Psoas muscle (tissue), 7 donors: ENCODE measurements at regions not wholly inside any gene's neighbourhood (a gene's known extent, or its start where the extent isn't known, plus 50 kb on each side); places are given as distances from the start of the nearest gene placed in this dataset.

ENCODE experiments used
- ATAC-seq, 4 donors: fragments of 200-7000 bp; cut with Tn5 transposase; one replicate each; pipeline ENCODE4 v1.9.1; 2020; ENCODE audit warnings: moderate library complexity in 3 of 4, mild to moderate bottlenecking in 2 of 4
- DNase-seq, 2 donors: peaks; one replicate each; pipeline ENCODE4 v3.0.0-alpha.2; 2020
- H3K27ac ChIP-seq: fragments of 200-600 bp; one replicate; pipeline ENCODE4 v1.8.0; 2022
- H3K27me3 ChIP-seq, 3 donors: fragments of 200-600 bp in 1 of 3; one replicate each; pipeline versions ENCODE4 v1.6.1 to v1.8.0; 2013 to 2022; ENCODE audit warnings: low read length in 2 of 3, mild to moderate bottlenecking in 2 of 3, moderate library complexity in 1 of 3; ENCODE audit not compliant: insufficient read depth in 3 of 3
- H3K36me3 ChIP-seq, 2 donors: fragments of 200-600 bp in 1 of 2; one replicate each; pipeline versions ENCODE4 v1.6.1 to v1.8.0; 2013 to 2022; ENCODE audit warnings: low read depth in 1 of 2, mild to moderate bottlenecking in 1 of 2, moderate library complexity in 1 of 2; ENCODE audit not compliant: insufficient read depth in 1 of 2
- H3K4me1 ChIP-seq: fragments of 200-600 bp; one replicate; pipeline ENCODE4 v1.8.0; 2022
- H3K4me3 ChIP-seq: fragments of 200-600 bp; one replicate; pipeline ENCODE4 v1.8.0; 2022; ENCODE audit warnings: mild to moderate bottlenecking
- H3K9me3 ChIP-seq: fragments of 200-600 bp; one replicate; pipeline ENCODE4 v1.8.0; 2022
- WGBS, 3 donors: extraction: QIAGEN DNeasy Blood & Tissue Kit; methylation state at CpG; one replicate each; pipeline versions ENCODE4 v1.1.6 to v1.1.7; 2013; 5-methylcytosine and 5-hydroxymethylcytosine counted together
- intact Hi-C, 2 donors: fragments of 100-400 bp; cut with DNase I; formaldehyde crosslinking; loops; one replicate each; pipeline versions ENCODE4 v1.11.0 to v1.14.2; 2022
- TF ChIP-seq, protein P1 (sequence below): fragments of 200-600 bp; IDR thresholded peaks from one replicate; pipeline ENCODE4 v1.8.0; 2022; ENCODE audit warnings: antibody characterized with exemption
- donor health status: healthy with polysubstance abuse.
- donor health status: DM: no; HTN: no; CAD: no; lungs with moderate emphysema.
- donor health status: Bipolar disorder and iron deficiency.
- donor health status: healthy.
- donor health status: DM: yes; HTN: yes; CAD: no.
- donor health status: DM: no; HTN: no; CAD: no.
- donor health status: DM: yes; HTN: yes; CAD: no.

DNA sequence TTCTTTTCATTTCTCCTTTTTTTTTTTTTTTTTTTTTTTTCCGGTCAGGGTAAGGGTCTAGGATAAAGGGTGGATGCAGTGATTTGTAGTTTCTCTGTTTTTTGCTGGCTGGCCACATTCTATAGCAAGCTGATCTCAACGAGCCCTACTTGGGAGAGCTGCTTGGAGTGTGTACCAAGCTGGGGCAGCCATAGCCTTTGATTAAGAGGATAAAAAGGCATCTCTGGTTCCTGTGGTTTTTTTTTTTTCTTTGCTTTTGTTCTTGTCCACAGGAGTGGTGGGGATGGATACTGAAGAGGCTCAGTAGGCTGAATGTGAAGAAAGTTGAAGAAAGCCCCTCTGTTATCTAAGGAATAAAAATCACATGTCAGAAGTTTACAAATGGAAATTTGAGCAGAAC, 955.3 kb upstream of the WWC1 start:
- WGBS, 3 donors = 74 to 86% (median 83%) methylated on average over 2 of the region's 2 CpGs
- Histone ChIP-seq H3K27ac (no peak overlapping the region), H3K27me3 (no peaks in the 10 kb centered on the region), H3K36me3 (no peaks in the 10 kb centered on the region), H3K4me1 (no peaks in the 10 kb centered on the region), H3K4me3 (no peak overlapping the region), H3K9me3 (no peaks in the 10 kb centered on the region)
- intact Hi-C loops = no loop called here
- TF ChIP-seq, protein P1, sequence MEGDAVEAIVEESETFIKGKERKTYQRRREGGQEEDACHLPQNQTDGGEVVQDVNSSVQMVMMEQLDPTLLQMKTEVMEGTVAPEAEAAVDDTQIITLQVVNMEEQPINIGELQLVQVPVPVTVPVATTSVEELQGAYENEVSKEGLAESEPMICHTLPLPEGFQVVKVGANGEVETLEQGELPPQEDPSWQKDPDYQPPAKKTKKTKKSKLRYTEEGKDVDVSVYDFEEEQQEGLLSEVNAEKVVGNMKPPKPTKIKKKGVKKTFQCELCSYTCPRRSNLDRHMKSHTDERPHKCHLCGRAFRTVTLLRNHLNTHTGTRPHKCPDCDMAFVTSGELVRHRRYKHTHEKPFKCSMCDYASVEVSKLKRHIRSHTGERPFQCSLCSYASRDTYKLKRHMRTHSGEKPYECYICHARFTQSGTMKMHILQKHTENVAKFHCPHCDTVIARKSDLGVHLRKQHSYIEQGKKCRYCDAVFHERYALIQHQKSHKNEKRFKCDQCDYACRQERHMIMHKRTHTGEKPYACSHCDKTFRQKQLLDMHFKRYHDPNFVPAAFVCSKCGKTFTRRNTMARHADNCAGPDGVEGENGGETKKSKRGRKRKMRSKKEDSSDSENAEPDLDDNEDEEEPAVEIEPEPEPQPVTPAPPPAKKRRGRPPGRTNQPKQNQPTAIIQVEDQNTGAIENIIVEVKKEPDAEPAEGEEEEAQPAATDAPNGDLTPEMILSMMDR = no peak
- DNase-seq (no peak), ATAC-seq (no peak)

DNA sequence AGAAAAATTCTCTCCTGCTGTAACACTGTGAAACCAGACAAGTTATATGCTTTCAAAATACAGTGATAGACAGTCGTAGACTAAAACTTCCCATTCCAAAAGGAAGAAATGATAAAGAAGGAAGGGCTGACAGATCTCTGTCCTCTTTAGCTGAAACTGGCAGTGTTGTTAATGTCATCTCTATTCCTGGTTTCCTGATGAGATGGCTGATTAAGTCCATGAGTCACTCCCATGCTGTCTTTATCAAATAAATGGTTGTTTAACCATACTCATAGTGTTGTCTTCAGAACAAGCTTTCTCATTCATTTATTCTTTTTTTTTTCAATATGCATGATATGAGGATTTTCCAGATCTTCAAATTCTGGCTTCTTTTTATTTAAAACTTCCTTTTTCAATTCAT, 952.2 kb upstream of the WWC1 start:
- WGBS, 3 donors = 57 to 78% (median 75%) methylated on average over 1 of the region's 1 CpG
- H3K4me3 ChIP-seq = no peak overlapping the region
- H3K4me1 ChIP-seq = no peaks in the 10 kb centered on the region
- DNase-seq (no peak), ATAC-seq (no peak)
- H3K9me3 ChIP-seq = no peaks in the 10 kb centered on the region
- H3K36me3 ChIP-seq = no peaks in the 10 kb centered on the region
- TF ChIP-seq, protein P1 = no peak
- no peaks in the 10 kb centered on the region for H3K27me3 ChIP-seq
- intact Hi-C loops = no loop called here
- H3K27ac ChIP-seq = no peak overlapping the region

DNA sequence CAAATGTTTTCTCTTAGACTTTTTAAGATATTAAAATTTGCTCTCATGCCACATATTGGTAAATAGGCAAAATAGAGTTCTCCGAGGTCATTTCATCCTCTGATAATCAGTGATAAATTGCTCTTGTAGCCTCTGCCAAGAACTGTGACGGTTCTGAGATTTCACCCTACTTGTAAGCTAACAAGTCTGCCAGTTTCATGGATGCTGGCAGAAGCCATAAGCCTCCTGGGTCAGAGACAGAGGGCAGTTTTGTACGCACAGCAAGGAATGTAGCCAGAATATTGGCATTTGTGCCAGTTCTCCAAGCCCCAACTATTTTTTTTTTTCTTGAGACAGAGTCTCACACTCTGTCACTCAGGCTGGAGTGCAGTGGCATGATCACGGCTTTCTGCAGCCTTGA, 945.0 kb upstream of the WWC1 start:
- WGBS, 3 donors = 24 to 34% (median 24%) methylated on average over 4 of the region's 4 CpGs
- Histone ChIP-seq H3K36me3 (no peaks in the 10 kb centered on the region), H3K27me3 (no peaks in the 10 kb centered on the region), H3K4me1 (no peaks in the 10 kb centered on the region), H3K4me3 (no peak overlapping the region), H3K9me3 (no peaks in the 10 kb centered on the region), H3K27ac (no peak overlapping the region)
- DNase-seq = no peak
- TF ChIP-seq, protein P1 = no peak
- intact Hi-C loops = no loop called here
- ATAC-seq = no peak

DNA sequence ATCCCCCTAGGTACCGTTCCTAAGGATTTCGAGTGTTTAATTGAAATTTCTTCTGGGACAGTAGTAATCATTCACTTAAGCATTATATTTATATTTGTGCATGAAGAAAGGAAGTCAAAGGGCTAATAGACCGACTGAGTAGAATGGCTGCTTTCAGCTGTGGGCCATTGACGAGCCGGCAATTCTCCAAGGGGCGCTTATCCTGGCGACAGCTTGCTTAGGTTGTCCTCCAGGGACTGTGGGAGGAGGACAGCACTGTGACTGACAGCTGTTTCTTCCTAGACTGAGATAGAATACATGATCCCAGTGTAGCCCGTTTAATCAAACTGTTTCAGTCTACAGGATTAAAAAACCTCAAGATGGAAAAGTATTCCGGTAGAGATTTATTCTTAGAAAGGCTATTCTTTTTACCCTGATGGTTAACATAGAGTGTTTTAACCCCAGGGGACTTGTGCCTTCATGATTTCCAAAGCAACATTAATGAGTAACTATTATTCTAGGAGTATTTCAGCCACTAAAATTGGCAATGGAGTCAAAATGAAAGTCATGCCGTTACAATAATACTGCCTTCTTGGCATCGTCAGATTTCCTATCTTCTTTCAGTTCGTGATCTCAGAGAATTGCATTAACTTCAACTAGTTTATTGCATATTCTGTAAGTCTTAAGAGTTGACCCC, 943.1 kb upstream of the WWC1 start:
- Histone ChIP-seq H3K9me3 (no peaks in the 10 kb centered on the region), H3K4me1 (no peaks in the 10 kb centered on the region), H3K4me3 (no peak overlapping the region), H3K27ac (no peak overlapping the region), H3K27me3 (no peaks in the 10 kb centered on the region), H3K36me3 (no peaks in the 10 kb centered on the region)
- ATAC-seq (no peak), DNase-seq (no peak)
- 38 to 48% (median 47%) methylated on average over 12 of the region's 12 CpGs for WGBS, 3 donors
- TF ChIP-seq, protein P1 = no peak
- intact Hi-C loops = no loop called here

DNA sequence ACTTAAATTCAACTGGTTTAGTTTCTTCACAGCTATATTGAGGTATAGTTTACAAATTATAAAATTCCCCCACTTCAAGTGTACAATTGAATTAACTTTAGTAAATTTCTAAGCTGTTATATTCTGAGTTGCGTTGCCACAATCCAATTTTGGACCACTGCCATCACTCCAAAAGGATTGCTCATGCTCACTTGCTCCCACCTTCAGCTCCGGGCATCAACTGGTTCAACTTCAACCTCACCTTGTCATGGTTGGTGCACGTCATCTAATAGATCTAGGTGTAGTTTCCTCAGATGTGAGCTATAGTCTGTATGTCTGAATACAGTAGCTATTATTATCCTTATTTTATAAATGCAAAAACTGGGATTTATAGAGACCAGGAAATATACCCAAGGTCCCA, 942.5 kb upstream of the WWC1 start:
- no peaks in the 10 kb centered on the region for H3K27me3 ChIP-seq
- WGBS, 3 donors = 66 to 73% (median 69%) methylated on average over 3 of the region's 3 CpGs
- no peak overlapping the region for H3K27ac ChIP-seq
- intact Hi-C loops = no loop called here
- H3K4me1 ChIP-seq = no peaks in the 10 kb centered on the region
- TF ChIP-seq, protein P1 = no peak
- DNase-seq (no peak), ATAC-seq (no peak)
- no peaks in the 10 kb centered on the region for H3K9me3 ChIP-seq
- no peak overlapping the region for H3K4me3 ChIP-seq
- no peaks in the 10 kb centered on the region for H3K36me3 ChIP-seq
